Tibial nerve (tissue), 3 donors: ENCODE measurements at regions not wholly inside any gene's neighbourhood (a gene's known extent, or its start where the extent isn't known, plus 50 kb on each side); places are given as distances from the start of the nearest gene placed in this dataset.

Experiments used
- POLR2A ChIP-seq, 2 donors: fragments of 450-650 bp; IDR thresholded peaks; one replicate each; pipeline ENCODE4 v1.6.1; 2017; ENCODE audit warnings: antibody characterized with exemption in 2 of 2, mild to moderate bottlenecking in 2 of 2, moderate library complexity in 2 of 2
- TF ChIP-seq, protein P1 (sequence below), 5 experiments: fragments of 200-600 bp in 3 of 5; fragments of 450-650 bp in 2 of 5; sonication (generic) in 3 of 5; IDR thresholded peaks; one replicate each; pipeline ENCODE4 v1.5.1; 2016 to 2019; ENCODE audit warnings: antibody characterized with exemption in 5 of 5, mild to moderate bottlenecking in 3 of 5, moderate library complexity in 2 of 5

DNA sequence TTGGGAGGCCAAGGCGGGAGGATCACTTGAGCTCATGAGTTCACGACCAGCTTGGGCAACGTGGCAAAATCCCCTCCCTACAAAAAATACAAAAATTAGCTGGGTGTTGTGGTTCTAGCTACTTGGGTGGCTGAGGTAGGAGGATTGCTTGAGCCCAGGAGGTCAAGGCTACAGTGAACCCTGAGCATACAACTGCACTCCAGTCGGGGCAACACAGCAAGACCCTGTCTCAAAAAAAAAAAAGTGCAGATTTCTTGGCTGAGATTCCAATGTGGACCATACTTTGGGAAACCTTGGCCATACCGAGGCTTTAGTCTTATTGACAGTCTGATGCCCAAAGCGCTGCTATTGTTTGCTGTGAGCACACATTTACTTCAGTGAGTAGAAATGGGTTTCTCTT lies 113.6 kb upstream of the CLINT1 start:
- TF ChIP-seq, protein P1, sequence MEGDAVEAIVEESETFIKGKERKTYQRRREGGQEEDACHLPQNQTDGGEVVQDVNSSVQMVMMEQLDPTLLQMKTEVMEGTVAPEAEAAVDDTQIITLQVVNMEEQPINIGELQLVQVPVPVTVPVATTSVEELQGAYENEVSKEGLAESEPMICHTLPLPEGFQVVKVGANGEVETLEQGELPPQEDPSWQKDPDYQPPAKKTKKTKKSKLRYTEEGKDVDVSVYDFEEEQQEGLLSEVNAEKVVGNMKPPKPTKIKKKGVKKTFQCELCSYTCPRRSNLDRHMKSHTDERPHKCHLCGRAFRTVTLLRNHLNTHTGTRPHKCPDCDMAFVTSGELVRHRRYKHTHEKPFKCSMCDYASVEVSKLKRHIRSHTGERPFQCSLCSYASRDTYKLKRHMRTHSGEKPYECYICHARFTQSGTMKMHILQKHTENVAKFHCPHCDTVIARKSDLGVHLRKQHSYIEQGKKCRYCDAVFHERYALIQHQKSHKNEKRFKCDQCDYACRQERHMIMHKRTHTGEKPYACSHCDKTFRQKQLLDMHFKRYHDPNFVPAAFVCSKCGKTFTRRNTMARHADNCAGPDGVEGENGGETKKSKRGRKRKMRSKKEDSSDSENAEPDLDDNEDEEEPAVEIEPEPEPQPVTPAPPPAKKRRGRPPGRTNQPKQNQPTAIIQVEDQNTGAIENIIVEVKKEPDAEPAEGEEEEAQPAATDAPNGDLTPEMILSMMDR (IDR thresholded peaks at IDR 0.05) = no peak
- no peak for TF ChIP-seq POLR2A (IDR thresholded peaks at IDR 0.05)
